Stimulated activated CD4-positive, alpha-beta T cell treated with anti-CD3 and anti-CD28 coated beads, TNF-alpha, amount 100 ng/mL, for 4 hours (primary cell): ENCODE measurements at regions not wholly inside any gene's neighbourhood (a gene's known extent, or its start where the extent isn't known, plus 50 kb on each side); places are given as distances from the start of the nearest gene placed in this dataset.
"Not testable (repeated sequence)": the region's sequence is repeated elsewhere in the genome, so short reads cannot be mapped to it uniquely, and the experiment has no call there.

Experiments
- DNase-seq, 3 experiments: peaks; one replicate each; pipeline ENCODE4 v3.0.0-alpha.2; 2020; ENCODE audit warnings: low read depth in 3 of 3

DNA sequence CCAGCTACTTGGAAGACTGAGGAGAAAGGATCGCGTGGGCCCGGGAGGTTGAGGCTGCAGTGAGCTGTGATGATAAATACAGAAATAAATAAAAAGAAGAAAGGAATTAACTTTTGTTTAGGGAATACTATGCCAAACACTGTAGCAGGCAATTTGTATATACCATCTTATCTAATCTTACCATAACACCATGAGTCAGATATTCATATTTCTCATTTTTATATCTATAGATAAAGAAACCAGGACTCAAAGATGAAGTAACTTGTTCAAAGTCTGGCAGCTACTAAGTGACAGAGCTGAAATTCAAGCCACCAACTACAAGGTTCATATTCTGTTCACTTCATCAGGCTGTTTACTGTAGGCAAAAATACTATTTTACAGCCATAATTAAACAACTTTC is 119.2 kb upstream of the SLC39A10 start:
- DNase-seq = no peak

DNA sequence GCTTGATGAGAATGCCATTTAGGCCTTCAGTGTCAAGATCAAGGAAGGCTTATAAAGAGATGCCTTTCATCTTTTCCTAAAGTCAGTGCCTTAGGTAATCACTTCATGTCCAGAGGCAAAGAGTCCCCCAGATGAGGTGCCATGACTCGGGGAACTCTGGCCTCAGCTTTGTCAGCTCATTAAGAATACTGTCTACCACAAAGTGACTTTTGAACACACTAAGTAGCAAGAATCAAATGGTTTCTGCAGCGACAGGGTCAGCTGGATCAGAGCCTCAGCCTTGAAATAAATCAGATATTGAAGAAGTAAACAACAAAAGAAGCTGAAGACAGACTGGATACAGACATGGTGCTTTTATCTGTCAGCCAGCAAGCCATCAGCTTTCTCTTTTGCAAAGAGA is 120.1 kb upstream of the SLC39A10 start:
- no peak for DNase-seq

- DNase-seq = peak in 2 of 3 experiments; percentile 33 to 45
Measured at GRCh38 chr2:195535911-195536522, 121.0 kb upstream of the SLC39A10 start.

- no peak for DNase-seq
Measured at GRCh38 chr2:195534971-195535370, 122.1 kb upstream of the SLC39A10 start.

DNA sequence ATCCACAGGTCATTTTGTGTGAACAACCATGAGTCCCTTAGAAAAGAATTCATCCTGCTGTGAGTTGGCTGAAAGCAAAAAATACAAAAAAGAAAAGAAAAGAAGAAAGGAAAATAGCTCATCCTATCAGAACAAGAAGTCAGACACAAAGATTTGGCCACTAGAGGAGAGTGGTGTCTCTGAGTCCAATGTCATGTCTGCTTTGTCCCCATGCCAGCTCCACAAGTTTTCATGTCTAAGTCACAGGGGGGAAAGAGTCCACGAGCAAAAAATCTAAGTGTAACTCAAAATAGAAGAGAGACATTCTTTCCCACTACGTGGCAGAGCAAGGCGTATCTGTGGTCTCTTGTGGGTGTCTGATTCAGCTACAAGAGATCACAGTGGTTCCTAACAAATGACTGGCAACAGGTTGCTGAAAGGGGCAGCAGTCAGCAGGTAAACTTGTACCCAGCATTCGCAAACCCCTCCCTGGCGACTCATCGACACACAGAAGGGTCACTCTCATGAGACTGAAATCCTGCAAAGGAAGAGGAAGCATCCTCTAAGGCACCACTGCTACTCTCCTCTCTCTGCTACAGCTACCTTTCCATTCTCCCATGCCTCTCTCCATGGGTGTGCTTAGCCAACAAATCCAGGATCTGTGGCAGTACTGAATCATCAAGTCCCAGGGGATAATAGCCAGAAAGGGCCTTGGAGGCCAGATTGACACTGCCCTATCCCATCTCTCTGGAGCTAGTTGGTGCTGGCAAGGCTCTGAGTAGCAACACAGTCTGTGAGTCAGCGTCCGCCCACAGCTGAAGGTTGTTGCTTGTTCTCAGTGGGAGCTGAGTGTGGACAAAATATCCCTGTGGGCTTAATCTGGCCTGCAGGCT is 123.0 kb upstream of the SLC39A10 start:
- DNase-seq = peak; percentile 42 to 69 (median 59)

- no peak for DNase-seq
Measured at GRCh38 chr2:195532628-195533271, 124.3 kb upstream of the SLC39A10 start.

DNA sequence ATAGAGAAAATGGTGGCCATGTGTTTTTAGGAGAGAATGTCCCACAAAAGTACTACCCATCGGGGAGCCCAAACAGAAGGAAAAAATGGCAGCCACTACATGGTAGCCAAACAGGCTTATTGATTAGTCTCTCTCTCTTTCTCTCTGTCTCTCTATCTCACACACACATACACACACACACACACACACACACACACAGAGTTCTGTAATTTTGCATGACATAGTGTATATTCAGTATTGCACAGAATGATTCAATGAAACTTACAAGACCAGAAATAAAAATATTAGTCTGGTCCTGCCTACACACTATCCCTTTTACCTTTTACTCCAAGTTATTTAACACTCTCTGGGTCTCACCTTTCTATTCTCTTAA is 124.8 kb upstream of the SLC39A10 start:
- no peak for DNase-seq

DNA sequence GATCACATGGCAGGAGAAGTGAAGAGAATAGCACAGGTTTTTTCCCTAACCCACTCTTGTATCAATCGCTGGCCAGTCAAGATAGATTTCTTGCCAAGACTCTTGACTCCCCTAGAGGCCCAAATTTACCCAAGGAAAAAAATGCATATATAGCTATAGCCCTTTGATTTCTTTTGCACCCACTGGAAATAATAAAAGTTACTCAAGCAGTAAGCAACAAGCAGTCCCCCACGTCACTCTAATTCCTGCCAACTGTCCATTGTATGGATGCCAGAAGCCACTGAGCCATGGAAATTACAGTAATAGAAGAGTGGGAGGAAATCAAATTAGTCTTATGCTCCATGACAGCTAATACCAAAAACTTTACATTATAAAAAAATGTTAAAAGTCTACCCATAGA is 125.3 kb upstream of the SLC39A10 start:
- DNase-seq = no peak

- not testable (repeated sequence) for DNase-seq
Measured at GRCh38 chr2:195523242-195523641, 133.8 kb upstream of the SLC39A10 start.

- DNase-seq = no peak
Measured at GRCh38 chr2:195521589-195521988, 135.4 kb upstream of the SLC39A10 start.

DNA sequence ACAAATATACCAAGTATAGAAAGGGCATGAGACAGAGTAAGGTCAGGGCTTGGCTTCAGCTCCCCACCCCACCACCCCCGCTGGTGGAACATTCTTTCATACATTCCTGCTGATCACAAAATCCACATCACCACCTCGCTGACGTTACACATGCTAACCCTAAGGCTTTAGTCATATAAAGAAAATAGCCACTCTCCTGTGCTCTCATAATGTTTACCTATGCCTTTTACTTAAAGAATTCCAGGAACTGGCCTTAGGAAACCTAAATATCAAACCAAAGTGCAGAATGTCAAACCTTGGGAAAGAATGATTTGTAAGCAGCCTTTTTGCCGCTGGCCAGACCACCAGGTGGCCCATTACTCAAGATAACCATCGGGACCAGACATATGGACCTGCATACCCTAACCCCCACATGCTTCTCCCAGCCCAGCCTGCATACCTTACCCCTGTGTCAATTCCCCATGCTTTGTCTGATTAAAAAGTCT is 136.3 kb upstream of the SLC39A10 start:
- DNase-seq = no peak

- no peak for DNase-seq
Measured at GRCh38 chr2:195515551-195515950, 141.5 kb upstream of the SLC39A10 start.

GRCh38 chr2:195514365-195514764 is 142.7 kb upstream of the SLC39A10 start:
- DNase-seq = no peak

DNA sequence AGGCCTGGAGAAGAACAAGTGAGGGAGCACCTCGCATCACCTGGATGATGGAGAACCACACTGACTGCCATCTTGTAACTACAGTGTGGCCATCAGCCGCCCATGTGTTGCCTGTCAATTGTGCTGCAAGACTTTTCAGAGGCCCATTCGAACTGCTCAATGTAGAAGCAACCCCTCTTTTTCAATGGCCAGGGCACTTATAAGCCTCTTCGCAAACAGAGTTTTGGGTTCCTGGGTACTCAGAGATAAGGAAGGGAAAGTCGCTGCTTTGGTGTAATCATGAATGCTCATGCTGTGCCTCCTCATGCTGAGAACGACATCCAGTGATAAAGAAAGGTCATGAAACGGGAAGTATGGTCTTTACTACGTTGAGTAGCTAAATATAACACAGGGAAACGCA is 143.9 kb upstream of the SLC39A10 start:
- no peak for DNase-seq

GRCh38 chr2:195509551-195509950 is 147.5 kb upstream of the SLC39A10 start:
- no peak for DNase-seq

DNA sequence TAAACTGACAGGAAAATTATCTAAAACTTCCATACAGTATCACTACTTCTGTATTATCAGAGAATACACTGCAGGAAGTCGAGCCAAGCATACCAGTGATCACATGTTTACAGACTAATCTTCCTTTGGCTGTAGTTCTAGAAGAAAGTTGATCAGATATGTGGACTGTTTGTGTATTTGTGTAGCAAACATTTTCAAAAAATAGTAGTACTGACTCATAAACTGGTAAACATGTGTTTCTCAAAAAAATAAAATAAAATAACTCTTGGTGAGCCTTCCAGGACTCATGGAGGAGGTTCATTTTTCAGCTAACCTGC is 148.9 kb upstream of the SLC39A10 start:
- no peak for DNase-seq

DNA sequence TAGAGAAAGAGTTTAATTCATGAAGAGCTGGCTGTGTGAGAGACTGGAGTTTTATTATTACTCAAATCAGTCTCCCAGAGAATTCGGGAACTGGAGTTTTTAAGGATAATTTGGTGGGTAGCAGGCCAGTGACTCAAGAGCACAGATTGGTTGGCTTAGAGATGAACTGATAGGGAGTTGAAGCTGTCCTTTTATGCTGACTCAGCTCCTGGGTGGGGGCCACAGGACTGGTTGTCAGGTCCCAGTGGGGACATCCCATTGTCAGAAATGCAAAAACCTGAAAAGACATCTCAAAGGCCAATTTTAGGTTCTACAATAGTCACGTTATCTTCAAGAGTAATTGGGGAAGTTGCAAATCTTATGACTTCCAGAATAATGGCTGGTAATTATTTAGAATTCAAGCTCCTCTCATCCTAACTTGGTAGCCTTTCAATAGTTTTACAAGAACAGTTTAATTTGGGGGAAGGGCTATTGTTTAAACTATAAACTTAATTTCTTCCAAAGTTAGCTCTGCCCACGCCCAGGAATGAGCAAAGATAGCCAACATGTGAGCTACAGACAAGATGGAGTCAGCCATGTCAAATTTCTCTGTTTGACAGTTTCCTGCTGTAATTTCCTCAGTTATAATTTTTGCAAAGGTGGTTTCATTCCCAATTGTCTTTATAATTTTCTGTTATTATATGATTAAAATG is 149.4 kb upstream of the SLC39A10 start:
- no peak for DNase-seq

DNA sequence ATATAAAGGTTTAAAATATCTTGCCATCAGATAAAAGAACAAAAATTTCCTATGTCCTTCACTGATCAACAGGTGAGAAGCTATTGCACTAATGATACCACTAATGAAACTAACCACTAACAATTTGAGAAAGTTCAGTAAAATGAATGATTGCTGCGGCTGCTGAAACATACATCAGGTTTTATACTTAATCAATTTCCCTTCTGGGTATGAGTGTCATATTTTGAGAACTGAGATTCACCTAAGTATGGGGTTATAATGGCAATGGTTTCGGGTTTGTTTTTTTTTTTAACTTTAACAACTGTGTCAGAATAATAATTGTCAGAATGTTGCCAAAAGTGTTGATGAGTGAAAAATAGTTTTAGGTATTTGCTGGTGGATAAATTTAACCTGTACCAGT is 151.3 kb upstream of the SLC39A10 start:
- no peak for DNase-seq

GRCh38 chr2:195503208-195503607 is 153.8 kb upstream of the SLC39A10 start:
- DNase-seq = no peak

- DNase-seq = no peak
Measured at GRCh38 chr2:195501746-195502145, 155.3 kb upstream of the SLC39A10 start.

GRCh38 chr2:195500879-195501278 is 156.1 kb upstream of the SLC39A10 start:
- no peak for DNase-seq

GRCh38 chr2:195498839-195499490 is 158.1 kb upstream of the SLC39A10 start:
- no peak for DNase-seq
